Brain microvascular endothelial cell (primary cell): ENCODE measurements at regions not wholly inside any gene's neighbourhood (a gene's known extent, or its start where the extent isn't known, plus 50 kb on each side); places are given as distances from the start of the nearest gene placed in this dataset.

ENCODE experiments used
- DNase-seq: peaks from one replicate; pipeline ENCODE4 v3.0.0-alpha.2; 2020
- H3K27ac ChIP-seq: fragments of 250-450 bp; sonication (Bioruptor Pico); 2 replicates; pipeline ENCODE4 v1.5.1; 2020; ENCODE audit warnings: mild to moderate bottlenecking, moderate library complexity
- H3K27me3 ChIP-seq: fragments of 250-450 bp; sonication (Bioruptor Pico); replicated peaks from 2 replicates; pipeline ENCODE4 v1.5.1; 2020; ENCODE audit warnings: mild to moderate bottlenecking
- H3K36me3 ChIP-seq: fragments of 250-450 bp; sonication (Bioruptor Pico); replicated peaks from 2 replicates; pipeline ENCODE4 v1.5.1; 2020; ENCODE audit warnings: mild to moderate bottlenecking
- H3K4me3 ChIP-seq: 2 replicates; pipeline ENCODE4 v1.5.1; 2011; ENCODE audit warnings: low read depth, mild to moderate bottlenecking, control low read depth, low read length, moderate library complexity
- CTCF ChIP-seq: IDR thresholded peaks from 2 replicates; pipeline ENCODE4 v1.5.1; 2011; ENCODE audit warnings: low read depth, mild to moderate bottlenecking, moderate library complexity, low read length, control low read depth, inconsistent platforms; ENCODE audit errors: missing control alignments
- in situ Hi-C: cut with HindIII; loops from 2 replicates; pipeline ENCODE4 v1.10.0; 2017; ENCODE audit warnings: low sequenced_read_pairs, low pct_ligation_motif_present

- Histone ChIP-seq H3K36me3 (no peaks in the 10 kb centered on the region), H3K4me3 (no peak overlapping the region), H3K27me3 (peaks cover 8% of the 10 kb centered on the region), H3K27ac (no peak overlapping the region)
- no peak for DNase-seq
- in situ Hi-C loops = no loop called here
- TF ChIP-seq CTCF = no peak
These were observed 154.6 kb upstream of the TLE3 start for GRCh38 chr15:70252056-70252950.

- H3K27me3 ChIP-seq = peaks cover 8% of the 10 kb centered on the region
- no peak overlapping the region for H3K27ac ChIP-seq
- no peak for TF ChIP-seq CTCF
- in situ Hi-C loops = no loop called here
- H3K36me3 ChIP-seq = no peaks in the 10 kb centered on the region
- H3K4me3 ChIP-seq = no peak overlapping the region
- DNase-seq = no peak
These were observed 153.7 kb upstream of the TLE3 start for GRCh38 chr15:70251246-70251990.

- Histone ChIP-seq H3K36me3 (no peaks in the 10 kb centered on the region), H3K4me3 (no peak overlapping the region), H3K27me3 (peaks cover 8% of the 10 kb centered on the region), H3K27ac (no peak overlapping the region)
- DNase-seq = no peak
- in situ Hi-C loops = no loop called here
- TF ChIP-seq CTCF = no peak
These were observed 152.8 kb upstream of the TLE3 start for GRCh38 chr15:70250208-70251201.

- no peak for TF ChIP-seq CTCF
- Histone ChIP-seq H3K27ac (no peak overlapping the region), H3K27me3 (peaks cover 8% of the 10 kb centered on the region), H3K4me3 (no peak overlapping the region), H3K36me3 (no peaks in the 10 kb centered on the region)
- in situ Hi-C loops = no loop called here
- DNase-seq = no peak
These were observed 151.9 kb upstream of the TLE3 start for GRCh38 chr15:70249616-70250015.

GRCh38 chr15:70248116-70249025, 150.7 kb upstream of the TLE3 start:
- no peak for TF ChIP-seq CTCF
- no peak overlapping the region for H3K4me3 ChIP-seq
- in situ Hi-C loops = no loop called here
- H3K27ac ChIP-seq = no peak overlapping the region
- H3K27me3 ChIP-seq = no peaks in the 10 kb centered on the region
- no peaks in the 10 kb centered on the region for H3K36me3 ChIP-seq
- DNase-seq = no peak
